ENCODE measurements at regions not wholly inside any gene's neighbourhood (a gene's known extent, or its start where the extent isn't known, plus 50 kb on each side); places are given as distances from the start of the nearest gene placed in this dataset.
"Not testable (repeated sequence)": the region's sequence is repeated elsewhere in the genome, so short reads cannot be mapped to it uniquely, and the experiment has no call there.

GRCh38 chr6:121597654-121598053 is 162.2 kb downstream of the GJA1 start:
- DNase-seq = no peak

GRCh38 chr6:121599331-121599730 is 163.9 kb downstream of the GJA1 start:
- DNase-seq = not testable (repeated sequence)

GRCh38 chr6:121600389-121601168 is 165.1 kb downstream of the GJA1 start:
- DNase-seq = no peak

GRCh38 chr6:121603486-121603885 is 168.0 kb downstream of the GJA1 start:
- no peak for DNase-seq

GRCh38 chr6:121607721-121608120 is 172.3 kb downstream of the GJA1 start:
- no peak for DNase-seq

- DNase-seq = no peak
These were observed 172.8 kb downstream of the GJA1 start for GRCh38 chr6:121608270-121608669.

- DNase-seq = no peak
These were observed 173.8 kb downstream of the GJA1 start for GRCh38 chr6:121609281-121609680.

GRCh38 chr6:121612927-121613326 is 177.5 kb downstream of the GJA1 start:
- DNase-seq = no peak

GRCh38 chr6:121614115-121614514 is 178.7 kb downstream of the GJA1 start:
- no peak for DNase-seq

- DNase-seq = no peak
These were observed 180.0 kb downstream of the GJA1 start for GRCh38 chr6:121615493-121615892.

- no peak for DNase-seq
These were observed 181.0 kb downstream of the GJA1 start for GRCh38 chr6:121616406-121616805.

GRCh38 chr6:121617388-121617787 is 181.9 kb downstream of the GJA1 start:
- DNase-seq = no peak

GRCh38 chr6:121619013-121619412 is 183.6 kb downstream of the GJA1 start:
- DNase-seq = no peak

GRCh38 chr6:121619987-121620740 is 184.7 kb downstream of the GJA1 start:
- DNase-seq = no peak

- DNase-seq = no peak
These were observed 192.3 kb downstream of the GJA1 start for GRCh38 chr6:121627761-121628160.

- no peak for DNase-seq
These were observed 195.3 kb downstream of the GJA1 start for GRCh38 chr6:121630716-121631115.

GRCh38 chr6:121631752-121632151 is 196.3 kb downstream of the GJA1 start:
- DNase-seq = not testable (repeated sequence)

- no peak for DNase-seq
These were observed 197.9 kb downstream of the GJA1 start for GRCh38 chr6:121633309-121633708.

GRCh38 chr6:121634586-121634985 is 199.1 kb downstream of the GJA1 start:
- DNase-seq = not testable (repeated sequence)

- DNase-seq = no peak
These were observed 199.9 kb downstream of the GJA1 start for GRCh38 chr6:121635355-121635754.

- DNase-seq = not testable (repeated sequence)
These were observed 200.8 kb downstream of the GJA1 start for GRCh38 chr6:121636217-121636616.

- DNase-seq = no peak
These were observed 203.6 kb downstream of the GJA1 start for GRCh38 chr6:121639021-121639420.

GRCh38 chr6:121641158-121641557 is 205.7 kb downstream of the GJA1 start:
- no peak for DNase-seq

- DNase-seq = no peak
These were observed 209.8 kb downstream of the GJA1 start for GRCh38 chr6:121645100-121645745.
